Erythroblast (primary cell): ENCODE measurements at regions not wholly inside any gene's neighbourhood (a gene's known extent, or its start where the extent isn't known, plus 50 kb on each side); places are given as distances from the start of the nearest gene placed in this dataset.

Experiments
- GATA1 ChIP-seq: IDR thresholded peaks from 2 replicates; pipeline ENCODE4 v1.6.1; 2011; ENCODE audit warnings: low read depth, mild to moderate bottlenecking, control low read depth, low read length, moderate library complexity
- POLR2A ChIP-seq: IDR thresholded peaks from 2 replicates; pipeline ENCODE4 v1.6.1; 2011; ENCODE audit warnings: mild to moderate bottlenecking, low read length

- TF ChIP-seq POLR2A (no peak), GATA1 (no peak)
Observed at GRCh38 chr4:96473246-96473645, 633.4 kb downstream of the PDHA2 start.
